ENCODE measurements at regions not wholly inside any gene's neighbourhood (a gene's known extent, or its start where the extent isn't known, plus 50 kb on each side); places are given as distances from the start of the nearest gene placed in this dataset.

- TF ChIP-seq ZBTB11 (CRISPR knock-in tag; IDR thresholded peaks at IDR 0.05) = no peak
- TF ChIP-seq ZBED1 (IDR thresholded peaks at IDR 0.05; ENCODE audit: borderline replicate concordance) = no peak
- no peak for TF ChIP-seq HDAC6 (IDR thresholded peaks at IDR 0.05; ENCODE audit: unreplicated experiment)
- TF ChIP-seq NFXL1 (IDR thresholded peaks at IDR 0.05; ENCODE audit: borderline replicate concordance) = no peak
- TF ChIP-seq POU2F2 (IDR thresholded peaks at IDR 0.05; ENCODE audit: borderline replicate concordance, low read depth, low read length) = no peak
- TF ChIP-seq TCF3 (IDR thresholded peaks at IDR 0.05; ENCODE audit: borderline replicate concordance, insufficient read depth, low read depth, low read length) = no peak
Observed at GRCh38 chr11:81870815-81871214, 862.8 kb downstream of the FAM181B start (continued).

DNA sequence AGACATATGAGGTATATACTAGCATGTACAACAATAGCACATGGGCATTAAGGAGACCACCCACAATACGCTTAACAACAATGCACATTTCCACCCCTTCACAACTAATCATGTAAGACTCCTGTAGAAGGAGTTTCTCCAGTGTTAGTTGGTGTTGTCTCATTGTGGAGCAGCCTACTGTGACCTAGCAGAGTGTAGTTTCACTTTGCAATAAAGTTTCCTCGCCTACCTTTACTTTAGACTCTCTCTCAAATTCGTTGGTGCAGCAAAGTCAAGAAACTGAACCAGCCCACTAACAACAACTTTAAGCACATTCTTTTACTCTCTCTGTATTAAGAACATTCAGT is 863.6 kb downstream of the FAM181B start:
- BruUV-seq (replicated peaks) = no TSS peak
- Histone ChIP-seq H4K20me1 (ENCODE audit: control insufficient read depth, insufficient read depth) (no peaks in the 10 kb centered on the region), H2AFZ (ENCODE audit: control insufficient read depth, low read depth, low read length) (peak overlapping the region; percentile 47; the same call in 1 of the 2 replicates), H3K27me3 (replicated peaks in 1 of 2; ENCODE audit: control insufficient read depth in 2 of 2, insufficient read depth in 2 of 2, low read length in 1 of 2) (no peaks in the 10 kb centered on the region), H3K36me3 (ENCODE audit: control insufficient read depth in 2 of 2, insufficient read depth in 2 of 2, low read length in 1 of 2) (no peaks in the 10 kb centered on the region), H3K4me1 (ENCODE audit: control insufficient read depth, insufficient read depth, low read length) (peaks cover 14% of the 10 kb centered on the region; the same call in 1 of the 2 replicates), H3K4me3 (peak overlapping the region; percentile 19; the same call in 1 of the 2 replicates), H3K4me2 (ENCODE audit: control insufficient read depth, insufficient read depth) (peak overlapping the region; percentile 80), H3K9ac (ENCODE audit: control insufficient read depth, insufficient read depth, low read length) (no peak overlapping the region), H3K27ac (ENCODE audit: control insufficient read depth, insufficient read depth) (peak overlapping the region; percentile 56), H3K79me2 (ENCODE audit: control insufficient read depth, insufficient read depth, low read length) (no peaks in the 10 kb centered on the region), H3K9me3 (replicated peaks; ENCODE audit: control insufficient read depth, insufficient read depth, low read length) (peaks cover 6% of the 10 kb centered on the region)
- 2% methylated on average over 3 of the region's 3 CpGs for WGBS (ENCODE audit: insufficient coverage, insufficient replicate concordance, low lambda C conversion rate, missing lambda C conversion rate)
- in situ Hi-C loops (cut with MboI) = no loop called here
- ChIA-PET CTCF (no interaction called here), RAD21 (ENCODE audit: unreplicated experiment) (no interaction called here), POLR2A (no interaction called here), SMC1A (ENCODE audit: uncharacterized antibody, unreplicated experiment) (no interaction called here)
- ATAC-seq = peak; percentile 78
- intact Hi-C loops (cut with micrococcal nuclease; ENCODE audit: unreplicated experiment) = no loop called here
- FAIRE-seq = peak; percentile 27
- no peak for DNase-seq (ENCODE audit: low read depth, low spot score)
- TF ChIP-seq SPI1 (IDR thresholded peaks at IDR 0.05; ENCODE audit: borderline replicate concordance, insufficient read depth, low read depth, low read length) = no peak
- 0 out of 2 replicates have a peak, but pooled peaks have one; percentile 42 for TF ChIP-seq NFIC (IDR thresholded peaks at IDR 0.05; ENCODE audit: low read depth, low read length)
- TF ChIP-seq ATF7 (IDR thresholded peaks at IDR 0.05; ENCODE audit: low read depth) = 0 out of 2 replicates have a peak, but pooled peaks have one; percentile 37
- 0 out of 2 replicates have a peak, but pooled peaks have one; percentile 12 for TF ChIP-seq ZNF217 (IDR thresholded peaks at IDR 0.05)
- TF ChIP-seq DPF2 (IDR thresholded peaks at IDR 0.05) = 0 out of 2 replicates have a peak, but pooled peaks have one; percentile 33
- no peak for TF ChIP-seq CBX3 (IDR thresholded peaks at IDR 0.05; ENCODE audit: borderline replicate concordance, low read depth)
- TF ChIP-seq IKZF1 (conservative IDR thresholded peaks at IDR 0.05) = peak; percentile 13; the same call in 1 of the 2 replicates
- TF ChIP-seq LARP7 (IDR thresholded peaks at IDR 0.05) = no peak
- TF ChIP-seq, protein P1, sequence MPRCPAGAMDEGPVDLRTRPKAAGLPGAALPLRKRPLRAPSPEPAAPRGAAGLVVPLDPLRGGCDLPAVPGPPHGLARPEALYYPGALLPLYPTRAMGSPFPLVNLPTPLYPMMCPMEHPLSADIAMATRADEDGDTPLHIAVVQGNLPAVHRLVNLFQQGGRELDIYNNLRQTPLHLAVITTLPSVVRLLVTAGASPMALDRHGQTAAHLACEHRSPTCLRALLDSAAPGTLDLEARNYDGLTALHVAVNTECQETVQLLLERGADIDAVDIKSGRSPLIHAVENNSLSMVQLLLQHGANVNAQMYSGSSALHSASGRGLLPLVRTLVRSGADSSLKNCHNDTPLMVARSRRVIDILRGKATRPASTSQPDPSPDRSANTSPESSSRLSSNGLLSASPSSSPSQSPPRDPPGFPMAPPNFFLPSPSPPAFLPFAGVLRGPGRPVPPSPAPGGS (IDR thresholded peaks at IDR 0.05; ENCODE audit: borderline replicate concordance, insufficient read depth, low read depth, low read length, poor library complexity, severe bottlenecking) = no peak
- TF ChIP-seq IKZF2 (IDR thresholded peaks at IDR 0.05) = 0 out of 4 replicates have a peak, but pooled peaks have one; percentile 2 to 15
- TF ChIP-seq BMI1 (IDR thresholded peaks at IDR 0.05; ENCODE audit: borderline replicate concordance) = peak; percentile 5; the same call in 1 of the 2 replicates
- TF ChIP-seq RBBP5 (conservative IDR thresholded peaks at IDR 0.05) = 0 out of 2 replicates have a peak, but pooled peaks have one; percentile 28
- peak; percentile 38; the same call in 1 of the 2 replicates for TF ChIP-seq MTA2 (IDR thresholded peaks at IDR 0.05; ENCODE audit: low read depth)
- no peak for TF ChIP-seq ZZZ3 (IDR thresholded peaks at IDR 0.05; ENCODE audit: control insufficient read depth, insufficient read length, low read depth)
- TF ChIP-seq PML (IDR thresholded peaks at IDR 0.05; ENCODE audit: low read length) = 0 out of 2 replicates have a peak, but pooled peaks have one; percentile 18
